COLO668 (cell line): ENCODE measurements at regions not wholly inside any gene's neighbourhood (a gene's known extent, or its start where the extent isn't known, plus 50 kb on each side); places are given as distances from the start of the nearest gene placed in this dataset.

Experiments
- DNase-seq: peaks from one replicate; lab custom pipeline; 2025; ENCODE audit not compliant: unreplicated experiment; lab: John Stamatoyannopoulos, UW

- DNase-seq: no peak
Measured at GRCh38 chr11:120017582-120018150, 120.2 kb downstream of the TRIM29 start.

GRCh38 chr11:120013325-120014250 lies 124.3 kb downstream of the TRIM29 start:
- DNase-seq: peak; percentile 26

- no peak for DNase-seq
Measured at GRCh38 chr11:120012245-120012644, 125.7 kb downstream of the TRIM29 start.

- no peak for DNase-seq
Measured at GRCh38 chr11:120011836-120012235, 126.1 kb downstream of the TRIM29 start.

GRCh38 chr11:120010775-120011174 lies 127.1 kb downstream of the TRIM29 start:
- DNase-seq: no peak

GRCh38 chr11:120009938-120010337 lies 128.0 kb downstream of the TRIM29 start:
- DNase-seq: no peak

GRCh38 chr11:120007144-120007543 lies 130.8 kb downstream of the TRIM29 start:
- no peak for DNase-seq

GRCh38 chr11:120004723-120005122 lies 133.2 kb downstream of the TRIM29 start:
- no peak for DNase-seq

- DNase-seq: no peak
Measured at GRCh38 chr11:120001178-120002090, 136.5 kb downstream of the TRIM29 start.

GRCh38 chr11:119999220-119999619 lies 138.7 kb downstream of the TRIM29 start:
- no peak for DNase-seq

- DNase-seq: no peak
Measured at GRCh38 chr11:119996556-119996955, 141.4 kb downstream of the TRIM29 start.

GRCh38 chr11:119995730-119996491 lies 142.0 kb downstream of the TRIM29 start:
- no peak for DNase-seq

GRCh38 chr11:119993722-119994121 lies 144.2 kb downstream of the TRIM29 start:
- peak; percentile 32 for DNase-seq

GRCh38 chr11:119992171-119993051 lies 145.5 kb downstream of the TRIM29 start:
- no peak for DNase-seq

- DNase-seq: peak; percentile 39
Measured at GRCh38 chr11:119991669-119992068, 146.2 kb downstream of the TRIM29 start.

- no peak for DNase-seq
Measured at GRCh38 chr11:119991022-119991404, 146.9 kb downstream of the TRIM29 start.

GRCh38 chr11:119990309-119991021 lies 147.4 kb downstream of the TRIM29 start:
- no peak for DNase-seq

GRCh38 chr11:119989159-119989821 lies 148.6 kb downstream of the TRIM29 start:
- DNase-seq: no peak

GRCh38 chr11:119985551-119985950 lies 152.4 kb downstream of the TRIM29 start:
- no peak for DNase-seq
